HEK293T (cell line): ENCODE measurements at regions not wholly inside any gene's neighbourhood (a gene's known extent, or its start where the extent isn't known, plus 50 kb on each side); places are given as distances from the start of the nearest gene placed in this dataset.

Experiments
- ARNT ChIP-seq: fragments of 450-650 bp; IDR thresholded peaks from 2 replicates; pipeline ENCODE4 v1.6.1; 2017; ENCODE audit warnings: mild to moderate bottlenecking
- BHLHE40 ChIP-seq: fragments of 450-650 bp; IDR thresholded peaks from 2 replicates; pipeline ENCODE4 v1.6.1; 2016; ENCODE audit warnings: mild to moderate bottlenecking, moderate library complexity, borderline replicate concordance
- CTBP1 ChIP-seq: fragments of 450-650 bp; IDR thresholded peaks from 2 replicates; pipeline ENCODE4 v1.6.1; 2016; ENCODE audit warnings: borderline replicate concordance
- FOXK2 ChIP-seq: fragments of 450-650 bp; IDR thresholded peaks from 2 replicates; pipeline ENCODE4 v1.6.1; 2016; ENCODE audit warnings: mild to moderate bottlenecking
- FOXM1 ChIP-seq: fragments of 450-650 bp; IDR thresholded peaks from 2 replicates; pipeline ENCODE4 v1.6.1; 2017; ENCODE audit warnings: mild to moderate bottlenecking, borderline replicate concordance
- HDGF ChIP-seq: fragments of 450-650 bp; IDR thresholded peaks from 2 replicates; pipeline ENCODE4 v1.6.1; 2017; ENCODE audit warnings: antibody characterized with exemption, borderline replicate concordance
- L3MBTL2 ChIP-seq: fragments of 450-650 bp; conservative IDR thresholded peaks from 2 replicates; pipeline ENCODE4 v1.6.1; 2016; ENCODE audit warnings: mild to moderate bottlenecking
- SP1 ChIP-seq: fragments of 450-650 bp; IDR thresholded peaks from 2 replicates; pipeline ENCODE4 v1.6.1; 2017
- SUZ12 ChIP-seq: fragments of 450-650 bp; IDR thresholded peaks from 2 replicates; pipeline ENCODE4 v1.6.1; 2016; ENCODE audit warnings: mild to moderate bottlenecking
- TARDBP ChIP-seq: fragments of 450-650 bp; IDR thresholded peaks from 2 replicates; pipeline ENCODE4 v1.6.1; 2016
- ZNF384 ChIP-seq: fragments of 450-650 bp; IDR thresholded peaks from 2 replicates; pipeline ENCODE4 v1.6.1; 2016
- TF ChIP-seq, protein P1 (sequence below): fragments of 450-650 bp; IDR thresholded peaks from 2 replicates; pipeline ENCODE4 v1.6.1; 2016

DNA sequence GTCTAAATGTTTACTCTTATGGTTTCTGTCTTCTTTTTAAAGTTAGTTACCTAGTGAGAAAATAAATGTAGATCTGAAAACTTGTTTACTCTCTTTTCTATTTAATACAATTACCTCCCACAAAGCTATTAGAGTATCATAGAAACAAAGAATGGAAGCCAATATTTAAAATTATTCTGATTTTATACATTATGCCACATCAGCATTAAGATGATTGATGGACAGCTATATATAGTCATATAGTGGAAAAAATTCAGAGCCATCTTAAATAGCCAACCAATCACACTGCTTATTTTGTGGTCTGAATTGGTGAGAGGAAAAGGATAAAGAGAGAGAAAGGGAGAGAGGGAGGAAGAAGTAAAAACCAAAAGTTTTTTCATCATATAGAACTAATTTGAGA, 1101.8 kb downstream of the PCDH19 start:
- TF ChIP-seq L3MBTL2 (no peak), FOXM1 (no peak), BHLHE40 (no peak), SP1 (no peak), ARNT (no peak), TARDBP (no peak), ZNF384 (no peak), FOXK2 (no peak), HDGF (no peak), SUZ12 (no peak), CTBP1 (no peak)
- TF ChIP-seq, protein P1, sequence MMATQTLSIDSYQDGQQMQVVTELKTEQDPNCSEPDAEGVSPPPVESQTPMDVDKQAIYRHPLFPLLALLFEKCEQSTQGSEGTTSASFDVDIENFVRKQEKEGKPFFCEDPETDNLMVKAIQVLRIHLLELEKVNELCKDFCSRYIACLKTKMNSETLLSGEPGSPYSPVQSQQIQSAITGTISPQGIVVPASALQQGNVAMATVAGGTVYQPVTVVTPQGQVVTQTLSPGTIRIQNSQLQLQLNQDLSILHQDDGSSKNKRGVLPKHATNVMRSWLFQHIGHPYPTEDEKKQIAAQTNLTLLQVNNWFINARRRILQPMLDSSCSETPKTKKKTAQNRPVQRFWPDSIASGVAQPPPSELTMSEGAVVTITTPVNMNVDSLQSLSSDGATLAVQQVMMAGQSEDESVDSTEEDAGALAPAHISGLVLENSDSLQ: no peak
